Activated T-helper 2 cell treated with anti-CD3 and anti-CD28 coated beads, Interferon-gamma antibody, Interleukin-2, Interleukin-4, amounts not matched to agents 10 μg/mL and 5 μg/mL and 100 μg/mL, durations not matched to agents 14 hours and 24 hours and 36 hours (primary cell): ENCODE measurements at regions not wholly inside any gene's neighbourhood (a gene's known extent, or its start where the extent isn't known, plus 50 kb on each side); places are given as distances from the start of the nearest gene placed in this dataset.
A peak's percentile ranks its signal among the peaks of the same experiment; 100 is the strongest.

Experiments
- DNase-seq: peaks from one replicate; pipeline ENCODE4 v3.0.0; 2021; ENCODE audit warnings: low spot score
- H3K27ac Mint-ChIP-seq: one replicate; pipeline ENCODE4 v1.8.0; 2021; ENCODE audit warnings: mixed read lengths
- H3K27me3 Mint-ChIP-seq: one replicate; pipeline ENCODE4 v1.8.0; 2021; ENCODE audit warnings: low read depth, mixed read lengths
- H3K36me3 Mint-ChIP-seq: one replicate; pipeline ENCODE4 v1.8.0; 2021; ENCODE audit warnings: low read depth, mixed read lengths
- H3K4me1 Mint-ChIP-seq: one replicate; pipeline ENCODE4 v1.8.0; 2021; ENCODE audit warnings: low read depth, mixed read lengths
- H3K4me3 Mint-ChIP-seq: one replicate; pipeline ENCODE4 v1.8.0; 2021; ENCODE audit warnings: low read depth, mild to moderate bottlenecking, moderate library complexity, mixed read lengths
- H3K9me3 Mint-ChIP-seq: one replicate; pipeline ENCODE4 v1.8.0; 2021; ENCODE audit warnings: mixed read lengths
- intact Hi-C: fragments of 100-400 bp; cut with micrococcal nuclease; formaldehyde crosslinking; loops from one replicate; pipeline ENCODE4 v1.15.1; 2023

- peaks cover 5% of the 10 kb centered on the region for H3K4me1 Mint-ChIP-seq
- H3K9me3 Mint-ChIP-seq: no peaks in the 10 kb centered on the region
- intact Hi-C loops: no loop called here
- no peak overlapping the region for H3K27ac Mint-ChIP-seq
- no peaks in the 10 kb centered on the region for H3K36me3 Mint-ChIP-seq
- H3K4me3 Mint-ChIP-seq: no peak overlapping the region
- H3K27me3 Mint-ChIP-seq: peaks cover 50% of the 10 kb centered on the region
- no peak for DNase-seq
Observed at GRCh38 chr7:22577470-22578001, 77.5 kb upstream of the STEAP1B start.

DNA sequence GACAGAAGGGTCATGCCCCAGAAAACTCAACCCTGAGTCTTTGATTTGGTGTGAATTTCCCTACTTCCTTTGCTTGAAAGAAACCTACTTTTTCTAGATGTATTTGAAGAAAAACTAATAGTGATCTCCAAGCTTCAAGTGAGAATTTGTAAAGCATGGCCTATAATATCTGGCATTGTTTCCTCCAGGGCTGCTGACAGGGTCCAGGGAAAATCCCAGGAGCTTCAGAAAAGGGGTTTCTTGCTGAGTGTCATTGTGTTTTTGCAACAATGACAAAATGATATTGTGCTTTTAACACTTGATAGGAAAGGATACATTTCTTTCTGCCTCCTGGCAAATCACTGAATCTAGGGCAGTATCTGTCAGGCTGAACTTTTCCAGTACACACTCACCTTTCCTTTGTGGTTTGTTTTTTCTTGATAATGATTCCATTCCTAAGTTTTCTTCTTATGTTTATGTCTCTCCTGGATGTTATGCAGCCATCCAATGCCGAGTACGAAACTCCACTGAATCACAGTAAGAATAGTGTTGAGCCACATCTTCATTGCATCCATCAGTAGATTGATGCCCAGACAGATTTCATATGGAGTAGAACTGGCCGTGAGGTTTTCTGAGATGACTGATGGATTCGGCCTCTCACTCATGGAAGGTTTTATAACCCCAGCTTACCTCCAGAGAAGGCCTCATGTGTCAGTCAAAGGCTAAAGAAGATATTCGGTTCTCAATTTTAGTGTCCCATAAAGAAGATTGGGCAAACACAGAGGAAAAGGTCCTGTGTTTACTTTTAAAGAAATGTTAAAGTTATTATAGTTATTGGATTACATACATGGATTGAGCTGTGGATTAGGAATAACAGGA lies 76.9 kb upstream of the STEAP1B start:
- H3K4me3 Mint-ChIP-seq: no peak overlapping the region
- H3K4me1 Mint-ChIP-seq: peaks cover 5% of the 10 kb centered on the region
- DNase-seq: no peak
- H3K27ac Mint-ChIP-seq: no peak overlapping the region
- intact Hi-C loops: no loop called here
- peaks cover 50% of the 10 kb centered on the region for H3K27me3 Mint-ChIP-seq
- H3K9me3 Mint-ChIP-seq: no peaks in the 10 kb centered on the region
- no peaks in the 10 kb centered on the region for H3K36me3 Mint-ChIP-seq

DNA sequence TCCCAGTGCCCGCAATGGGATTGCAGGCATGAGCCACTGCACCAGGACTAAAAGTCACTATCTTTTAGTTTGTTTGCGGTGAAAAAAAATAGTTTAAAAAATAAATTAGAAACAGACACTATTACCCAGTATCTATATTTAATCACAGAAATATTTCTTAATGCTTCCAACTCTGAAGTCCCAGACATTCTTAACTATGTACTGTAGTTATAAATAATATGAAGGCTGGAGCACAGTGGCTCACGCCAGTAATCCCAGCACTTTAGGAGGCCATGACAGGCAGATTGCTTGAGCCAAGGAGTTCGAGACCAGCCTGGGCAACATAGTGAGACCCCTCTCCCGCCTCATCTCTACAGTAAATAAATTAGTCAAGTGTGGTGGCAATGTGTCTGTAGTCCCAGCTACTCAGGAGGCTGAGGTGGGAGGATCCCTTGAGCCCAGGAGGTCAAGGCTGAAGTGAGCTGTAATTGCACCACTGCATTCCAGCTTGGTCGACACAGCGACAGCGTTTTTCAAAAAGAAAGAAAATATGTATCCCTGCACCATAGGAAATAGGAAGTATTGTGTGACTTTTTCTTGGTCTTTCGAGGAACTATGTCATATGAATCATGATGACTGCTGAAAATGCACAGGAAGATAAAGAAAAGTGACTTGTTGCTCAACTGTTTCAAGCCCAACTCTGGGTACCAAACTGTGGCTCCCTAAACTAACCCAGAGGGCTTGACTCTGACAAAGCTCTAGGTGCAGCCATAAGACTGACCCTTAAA lies 74.9 kb upstream of the STEAP1B start:
- no peak for DNase-seq
- Mint-ChIP-seq H3K4me3 (no peak overlapping the region), H3K9me3 (no peaks in the 10 kb centered on the region), H3K36me3 (no peaks in the 10 kb centered on the region), H3K27ac (no peak overlapping the region), H3K4me1 (peaks cover 6% of the 10 kb centered on the region), H3K27me3 (peaks cover 62% of the 10 kb centered on the region)
- intact Hi-C loops: no loop called here

DNA sequence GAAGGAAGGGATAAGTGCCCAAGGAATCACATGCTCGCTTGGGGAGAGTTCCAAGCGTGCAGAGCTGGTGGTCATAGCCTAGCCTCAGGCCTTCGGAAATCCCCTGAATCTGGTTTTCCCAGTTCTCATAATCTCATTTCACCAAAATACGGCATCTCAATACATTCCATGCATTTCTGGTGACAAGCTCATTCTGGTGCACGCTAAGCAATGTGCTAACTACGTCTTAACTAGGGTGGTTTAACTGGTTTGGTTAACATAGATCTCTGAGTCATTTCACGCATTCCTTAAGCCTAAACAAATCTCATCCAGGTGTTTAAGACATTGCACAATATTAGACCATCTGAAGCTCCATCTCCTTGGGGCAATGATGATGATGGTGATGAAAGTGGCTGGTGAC lies 72.9 kb upstream of the STEAP1B start:
- Mint-ChIP-seq H3K36me3 (no peaks in the 10 kb centered on the region), H3K4me3 (no peak overlapping the region), H3K4me1 (peaks cover 8% of the 10 kb centered on the region), H3K27me3 (peaks cover 64% of the 10 kb centered on the region), H3K27ac (no peak overlapping the region), H3K9me3 (no peaks in the 10 kb centered on the region)
- DNase-seq: no peak
- intact Hi-C loops: no loop called here

DNA sequence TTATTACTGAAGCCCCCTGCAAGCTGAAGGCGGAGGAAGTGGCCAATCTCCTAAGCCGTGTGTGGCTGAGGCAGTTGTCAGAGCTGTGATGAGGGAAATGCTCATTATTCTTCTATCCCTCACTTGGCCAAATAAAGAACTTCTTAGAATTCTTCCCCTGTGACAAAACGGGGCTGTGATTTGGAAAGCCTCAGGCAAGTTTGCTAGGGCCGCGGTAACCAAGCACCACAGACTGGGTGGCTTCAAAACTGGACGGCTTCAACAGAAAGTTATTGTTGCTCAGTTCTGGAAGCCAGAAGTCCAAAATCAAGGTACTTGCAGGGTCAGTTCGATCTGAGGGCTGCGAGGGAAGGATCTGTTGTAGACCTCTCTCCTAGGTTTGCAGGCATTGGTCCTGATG lies 72.3 kb upstream of the STEAP1B start:
- DNase-seq: no peak
- Mint-ChIP-seq H3K4me3 (no peak overlapping the region), H3K9me3 (no peaks in the 10 kb centered on the region), H3K4me1 (peaks cover 8% of the 10 kb centered on the region), H3K27me3 (peaks cover 64% of the 10 kb centered on the region), H3K27ac (no peak overlapping the region), H3K36me3 (no peaks in the 10 kb centered on the region)
- intact Hi-C loops: no loop called here

DNA sequence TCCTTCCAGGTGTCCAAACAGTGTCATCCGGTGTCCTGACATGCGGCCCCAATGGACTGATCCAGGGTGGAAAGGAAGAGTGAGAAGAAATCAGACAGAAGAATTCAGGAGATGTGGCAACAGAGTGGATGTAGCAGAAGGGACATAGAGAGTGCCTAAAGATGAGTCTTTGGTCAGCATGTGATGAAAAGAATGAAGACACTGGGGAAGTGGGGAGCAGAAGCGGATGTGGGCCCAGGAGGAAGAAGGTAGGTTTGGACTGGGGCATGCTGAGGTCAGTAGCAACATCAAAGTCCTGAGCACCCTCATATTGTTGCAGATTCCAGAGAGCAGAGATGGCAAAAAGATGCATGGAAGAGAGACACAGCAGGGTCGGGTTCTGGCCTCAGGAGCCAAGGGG lies 71.8 kb upstream of the STEAP1B start:
- H3K4me1 Mint-ChIP-seq: peaks cover 8% of the 10 kb centered on the region
- H3K9me3 Mint-ChIP-seq: no peaks in the 10 kb centered on the region
- no peak overlapping the region for H3K4me3 Mint-ChIP-seq
- H3K36me3 Mint-ChIP-seq: no peaks in the 10 kb centered on the region
- DNase-seq: no peak
- intact Hi-C loops: no loop called here
- H3K27ac Mint-ChIP-seq: no peak overlapping the region
- peaks cover 64% of the 10 kb centered on the region for H3K27me3 Mint-ChIP-seq

- H3K4me1 Mint-ChIP-seq: peaks cover 20% of the 10 kb centered on the region
- no peaks in the 10 kb centered on the region for H3K36me3 Mint-ChIP-seq
- peaks cover 65% of the 10 kb centered on the region for H3K27me3 Mint-ChIP-seq
- DNase-seq: no peak
- intact Hi-C loops: no loop called here
- no peaks in the 10 kb centered on the region for H3K9me3 Mint-ChIP-seq
- no peak overlapping the region for H3K4me3 Mint-ChIP-seq
- no peak overlapping the region for H3K27ac Mint-ChIP-seq
Observed at GRCh38 chr7:22569586-22570321, 69.8 kb upstream of the STEAP1B start.

DNA sequence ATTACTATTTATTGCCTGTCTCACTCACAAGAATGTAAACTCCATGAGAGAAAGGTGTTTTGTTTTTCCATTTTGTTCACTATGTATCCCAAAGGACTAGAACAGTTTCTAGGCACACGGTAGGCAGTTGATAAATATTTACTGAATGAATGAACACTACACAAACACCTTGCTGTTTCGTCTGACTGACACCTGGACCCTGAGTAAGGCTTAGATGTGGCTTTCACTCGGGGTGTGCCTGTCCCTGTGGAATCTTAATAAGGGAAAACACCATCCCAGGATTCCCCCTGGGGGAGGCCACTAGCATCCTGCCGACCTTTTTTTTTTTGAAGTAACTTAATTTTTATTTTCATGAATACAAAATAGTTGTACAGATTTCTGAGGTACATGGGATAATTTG lies 66.6 kb upstream of the STEAP1B start:
- intact Hi-C loops: no loop called here
- no peak for DNase-seq
- H3K9me3 Mint-ChIP-seq: no peaks in the 10 kb centered on the region
- no peak overlapping the region for H3K4me3 Mint-ChIP-seq
- peaks cover 50% of the 10 kb centered on the region for H3K4me1 Mint-ChIP-seq
- peaks cover 51% of the 10 kb centered on the region for H3K27me3 Mint-ChIP-seq
- no peaks in the 10 kb centered on the region for H3K36me3 Mint-ChIP-seq
- H3K27ac Mint-ChIP-seq: no peak overlapping the region

- Mint-ChIP-seq H3K27me3 (peaks cover 47% of the 10 kb centered on the region), H3K4me3 (no peak overlapping the region), H3K36me3 (no peaks in the 10 kb centered on the region), H3K4me1 (peaks cover 51% of the 10 kb centered on the region), H3K27ac (no peak overlapping the region), H3K9me3 (no peaks in the 10 kb centered on the region)
- intact Hi-C loops: no loop called here
- DNase-seq: no peak
Observed at GRCh38 chr7:22566176-22566575, 66.2 kb upstream of the STEAP1B start.

- intact Hi-C loops: no loop called here
- no peak for DNase-seq
- Mint-ChIP-seq H3K36me3 (no peaks in the 10 kb centered on the region), H3K4me1 (peaks cover 51% of the 10 kb centered on the region), H3K9me3 (no peaks in the 10 kb centered on the region), H3K4me3 (peak overlapping the region; percentile 19), H3K27ac (no peak overlapping the region), H3K27me3 (peaks cover 42% of the 10 kb centered on the region)
Observed at GRCh38 chr7:22565315-22565811, 65.4 kb upstream of the STEAP1B start.

DNA sequence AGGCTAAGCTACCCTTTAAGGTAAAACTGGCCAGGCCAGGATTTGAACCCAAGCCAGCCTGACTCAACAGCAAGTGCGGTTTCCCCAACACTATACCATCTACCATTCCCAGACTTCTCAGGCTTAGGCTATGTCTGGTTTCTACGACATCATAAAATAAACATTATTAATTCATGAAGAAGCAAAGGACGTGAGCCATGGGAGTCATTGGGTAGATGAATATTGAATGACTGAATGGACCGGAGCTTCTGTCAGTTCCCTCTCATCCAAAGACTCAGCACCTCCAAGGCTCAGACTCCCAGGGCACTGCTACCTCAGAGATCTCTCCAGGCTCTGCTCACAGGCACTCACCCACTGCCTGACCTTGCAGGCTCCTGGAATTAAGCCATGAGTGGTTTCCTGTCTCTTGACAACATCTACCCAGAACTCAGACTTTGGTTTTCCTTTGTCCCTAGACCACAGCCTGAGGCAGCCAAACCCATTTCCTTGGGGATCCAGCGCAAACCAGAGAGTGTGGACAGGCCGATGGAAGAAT lies 64.6 kb upstream of the STEAP1B start:
- no peak overlapping the region for H3K4me3 Mint-ChIP-seq
- H3K27ac Mint-ChIP-seq: no peak overlapping the region
- H3K36me3 Mint-ChIP-seq: no peaks in the 10 kb centered on the region
- no peaks in the 10 kb centered on the region for H3K9me3 Mint-ChIP-seq
- no peak for DNase-seq
- H3K27me3 Mint-ChIP-seq: peaks cover 40% of the 10 kb centered on the region
- intact Hi-C loops: loop anchor here (1.0 kb wide), 1 partner anchor 76 kb away; no protein-coding TSS in a partner anchor
- peaks cover 52% of the 10 kb centered on the region for H3K4me1 Mint-ChIP-seq

DNA sequence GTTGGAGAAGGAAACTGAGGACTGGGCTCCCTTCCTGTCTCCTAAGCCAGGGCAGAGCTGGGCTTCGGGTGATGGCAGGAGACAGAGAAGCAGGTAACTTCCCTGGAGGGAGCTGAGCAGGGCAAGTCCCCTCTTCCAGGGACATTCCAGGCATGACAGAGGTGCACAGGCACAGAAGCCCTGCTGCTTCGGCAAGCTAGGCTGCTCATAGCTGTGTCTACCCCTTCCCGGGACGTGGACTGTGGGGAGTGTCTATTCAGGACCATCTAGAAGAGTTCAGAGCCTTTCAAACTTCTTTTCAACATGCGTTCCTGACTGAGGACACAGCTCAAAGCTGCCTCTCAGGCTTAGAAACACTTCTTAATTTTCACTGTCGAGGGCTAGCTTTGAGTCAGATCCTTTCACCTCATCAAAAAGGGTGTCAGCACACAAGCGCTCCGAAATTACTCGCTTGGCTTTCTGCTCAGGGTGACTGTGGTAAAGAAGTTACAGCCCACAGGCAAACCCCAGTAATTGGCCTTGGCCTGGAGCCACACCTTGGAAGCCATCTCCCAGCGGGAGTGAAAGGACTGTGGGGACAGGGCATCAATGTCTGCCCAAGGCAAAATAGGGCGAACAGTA lies 63.7 kb upstream of the STEAP1B start:
- H3K27me3 Mint-ChIP-seq: peaks cover 33% of the 10 kb centered on the region
- H3K4me1 Mint-ChIP-seq: peaks cover 52% of the 10 kb centered on the region
- H3K4me3 Mint-ChIP-seq: peak overlapping the region; percentile 28
- H3K36me3 Mint-ChIP-seq: no peaks in the 10 kb centered on the region
- no peaks in the 10 kb centered on the region for H3K9me3 Mint-ChIP-seq
- no peak overlapping the region for H3K27ac Mint-ChIP-seq
- DNase-seq: peak; percentile 20
- intact Hi-C loops: loop anchor here (1.0 to 2.0 kb wide), 2 partner anchors 23 to 77 kb away; no protein-coding TSS in a partner anchor
